NCI-H526 treated with DMSO at 0.1 percent for 48 hours (cell line): ENCODE measurements at regions not wholly inside any gene's neighbourhood (a gene's known extent, or its start where the extent isn't known, plus 50 kb on each side); places are given as distances from the start of the nearest gene placed in this dataset.

Experiments used
- DNase-seq: peaks from one replicate; lab custom pipeline; 2025; lab: John Stamatoyannopoulos, UW

DNA sequence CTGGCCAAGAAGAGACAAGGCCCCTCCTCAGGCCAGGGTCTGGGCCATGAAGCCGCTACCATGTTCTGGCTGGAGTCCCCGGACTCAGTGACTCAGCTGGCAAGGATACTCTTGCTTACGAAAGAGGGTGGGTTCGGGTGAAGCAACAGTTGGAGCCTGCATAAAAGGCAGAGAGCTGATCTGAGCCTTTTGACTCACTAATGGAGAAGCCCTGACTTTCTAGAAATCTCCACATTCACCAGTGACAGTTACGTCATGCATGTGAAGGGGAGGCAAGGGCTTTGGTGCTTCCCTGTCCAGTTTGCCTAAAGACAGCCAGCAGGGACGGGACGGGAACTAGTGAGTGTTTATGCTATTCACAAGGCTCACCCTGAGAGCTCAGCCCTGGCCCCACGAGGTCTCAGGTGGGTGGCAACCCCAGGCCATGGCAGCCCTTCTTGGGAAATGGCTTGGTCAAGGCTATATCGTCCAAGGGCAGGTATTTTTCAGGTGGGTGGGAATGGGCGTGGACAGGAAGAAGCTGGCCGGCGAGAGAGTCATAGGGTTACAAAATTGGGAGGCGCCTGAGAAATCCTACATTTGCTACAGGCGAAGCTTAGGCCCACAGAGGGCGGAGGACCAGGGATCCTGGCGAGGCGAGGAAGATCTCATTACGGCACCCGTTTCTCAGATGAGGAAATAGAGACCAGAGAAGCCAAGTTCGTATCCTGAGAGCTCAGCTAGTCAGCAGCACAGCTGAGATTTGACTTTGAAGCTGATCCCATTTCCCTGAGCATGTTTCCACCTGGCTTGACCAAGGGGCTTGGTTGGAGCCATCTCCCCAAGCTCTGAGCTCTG, 314.6 kb downstream of the BCL11B start:
- no peak for DNase-seq

DNA sequence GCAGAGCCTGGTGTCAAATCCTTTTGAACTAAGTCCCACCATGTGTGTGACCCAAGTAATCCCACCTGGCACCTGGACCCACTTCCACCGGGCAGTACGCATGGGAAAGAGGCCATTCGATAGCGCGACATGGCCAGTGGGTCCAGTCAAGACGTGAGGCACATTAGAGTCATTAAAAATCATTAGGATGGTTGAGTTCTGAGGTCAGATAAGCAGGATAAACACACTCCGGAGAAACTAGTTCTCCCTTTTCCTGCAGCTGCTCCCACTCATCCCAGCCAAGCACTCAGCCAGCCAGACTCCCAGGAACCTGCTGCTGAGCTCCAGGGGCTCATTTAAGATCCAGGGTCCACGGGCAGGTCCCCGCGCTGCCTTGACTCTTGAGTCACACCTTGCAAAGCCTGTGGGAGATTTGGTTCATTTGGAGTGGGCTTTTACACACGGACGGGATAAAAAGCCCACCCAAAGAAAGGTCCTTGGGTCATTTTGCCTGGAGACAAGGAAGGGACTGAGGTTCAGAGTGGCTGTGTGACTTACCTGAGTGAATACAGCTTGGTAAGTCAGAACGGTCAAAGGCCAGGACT, 313.9 kb downstream of the BCL11B start:
- no peak for DNase-seq

DNA sequence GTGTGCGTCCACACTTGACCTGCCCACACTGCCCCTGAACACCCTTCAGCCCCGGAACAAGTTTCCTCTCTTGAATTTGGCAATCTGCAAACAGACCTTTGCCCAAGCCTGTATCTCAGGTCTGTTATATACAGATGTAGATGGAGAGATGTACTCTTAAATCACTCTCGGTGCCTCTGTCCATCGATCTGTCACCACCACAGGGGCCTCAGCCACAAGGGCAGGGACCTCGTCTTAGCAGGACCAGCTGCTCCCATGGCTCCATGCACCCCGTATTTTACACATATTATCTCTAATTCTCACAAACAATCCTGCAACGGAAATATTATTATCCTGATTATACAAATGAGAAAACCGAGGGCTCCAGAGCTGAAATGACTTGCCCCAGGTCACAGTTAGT, 313.4 kb downstream of the BCL11B start:
- no peak for DNase-seq

DNA sequence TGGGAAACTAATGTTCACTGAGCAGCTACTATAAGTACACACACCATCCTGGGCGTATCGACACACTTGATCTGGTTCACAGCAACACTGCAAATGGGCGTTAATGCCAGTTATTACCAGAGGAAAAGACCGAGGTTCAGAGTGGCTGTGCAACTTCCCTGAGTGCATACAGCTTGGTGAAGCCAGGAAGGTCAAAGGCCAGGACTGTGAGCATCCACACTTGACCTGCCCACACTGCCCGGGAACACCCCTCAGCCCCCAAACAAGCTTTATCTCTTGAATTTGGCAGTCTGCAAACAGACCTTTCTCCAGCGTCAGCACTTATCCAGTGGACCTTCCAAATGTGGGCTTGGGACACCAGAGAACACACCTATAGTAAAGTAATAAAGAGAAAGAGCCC, 312.6 kb downstream of the BCL11B start:
- DNase-seq = no peak

DNA sequence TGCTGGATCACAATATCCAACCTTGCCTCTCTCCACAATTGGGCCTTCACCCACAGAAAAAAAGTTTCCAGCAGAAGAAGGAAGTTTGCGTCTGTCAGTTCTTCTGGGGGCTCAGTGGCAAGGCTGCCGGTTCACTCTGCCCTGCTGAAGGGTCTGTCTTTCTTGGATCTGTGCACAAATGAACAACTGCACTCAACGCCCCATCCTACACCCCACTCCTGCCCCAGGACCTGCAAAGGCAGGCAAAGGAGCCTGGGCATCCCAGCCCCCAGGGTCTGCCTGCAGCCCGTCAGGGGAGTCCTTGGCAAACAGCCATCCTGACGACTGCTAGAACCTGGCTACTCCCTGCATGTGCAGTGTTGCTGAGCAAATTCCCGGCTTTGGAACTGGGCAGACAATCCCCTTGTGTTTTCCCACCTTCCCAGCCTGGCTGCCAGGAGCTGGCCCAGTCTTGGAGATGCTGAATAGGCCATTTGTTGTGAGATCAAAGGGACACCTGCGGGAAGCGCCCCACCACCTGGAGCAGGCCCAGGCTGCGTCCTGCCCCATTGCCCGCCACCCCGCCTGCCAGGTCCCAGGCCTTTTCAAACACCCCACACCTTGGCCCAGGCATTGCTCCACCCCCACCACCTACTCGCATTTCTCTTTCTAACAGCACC, 311.9 kb downstream of the BCL11B start:
- no peak for DNase-seq

DNA sequence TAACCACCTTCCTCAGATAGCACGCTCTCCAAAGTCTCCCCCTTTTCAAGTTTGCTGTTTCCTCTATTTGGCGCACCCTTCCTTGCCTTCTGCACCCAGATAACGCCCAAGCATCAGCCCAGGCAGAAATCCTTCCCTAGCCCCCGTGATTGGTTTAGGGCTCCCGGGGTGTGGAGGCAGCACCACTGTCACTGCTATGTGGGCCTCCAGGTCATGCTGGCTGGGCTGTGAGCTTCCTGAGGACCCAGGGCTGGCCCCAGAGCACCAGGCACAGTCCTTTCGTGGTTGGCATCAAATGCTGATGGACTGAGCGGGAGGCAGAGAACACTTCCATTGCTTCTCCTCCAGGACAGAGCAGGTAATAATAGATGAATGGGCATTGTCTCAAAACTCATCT, 311.4 kb downstream of the BCL11B start:
- no peak for DNase-seq

DNA sequence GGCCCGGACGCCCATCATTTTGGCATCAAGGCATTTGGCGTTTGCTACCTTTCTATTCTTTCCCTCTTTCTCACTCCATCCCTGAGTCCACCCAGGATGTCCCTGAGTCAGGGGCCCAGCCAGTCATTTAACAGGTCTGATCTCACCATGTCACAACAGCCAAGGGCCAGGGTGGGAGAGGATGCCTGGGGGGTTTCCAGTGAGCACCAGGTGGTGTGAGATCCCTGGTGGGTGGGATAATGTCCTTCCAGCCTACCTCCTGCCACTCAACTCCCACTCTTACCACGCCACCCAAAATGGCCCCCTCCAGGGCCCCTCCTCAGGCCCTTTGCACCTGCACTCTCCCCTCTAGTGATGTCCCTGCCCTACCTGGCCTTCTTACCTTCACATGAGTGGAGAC, 310.8 kb downstream of the BCL11B start:
- no peak for DNase-seq

DNA sequence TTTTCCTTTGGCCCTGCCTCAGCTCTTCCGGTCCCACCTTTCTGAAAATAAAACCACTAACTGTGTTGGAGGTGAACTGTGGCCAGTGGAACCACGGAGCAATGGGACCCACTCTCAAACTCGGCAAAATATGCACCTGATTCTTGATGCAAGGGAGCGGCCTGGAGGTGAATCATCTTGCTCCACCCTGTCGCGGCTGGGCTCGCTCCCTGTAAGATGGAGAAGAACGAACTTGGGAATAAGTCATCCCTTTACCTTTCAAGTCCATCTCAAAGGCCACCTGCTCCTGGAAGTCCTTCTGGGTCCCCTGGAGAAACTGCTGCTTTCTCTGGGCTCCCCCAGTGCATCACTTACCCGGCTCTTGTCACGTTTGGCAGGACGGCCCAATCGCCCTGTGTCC, 309.9 kb downstream of the BCL11B start:
- no peak for DNase-seq

DNA sequence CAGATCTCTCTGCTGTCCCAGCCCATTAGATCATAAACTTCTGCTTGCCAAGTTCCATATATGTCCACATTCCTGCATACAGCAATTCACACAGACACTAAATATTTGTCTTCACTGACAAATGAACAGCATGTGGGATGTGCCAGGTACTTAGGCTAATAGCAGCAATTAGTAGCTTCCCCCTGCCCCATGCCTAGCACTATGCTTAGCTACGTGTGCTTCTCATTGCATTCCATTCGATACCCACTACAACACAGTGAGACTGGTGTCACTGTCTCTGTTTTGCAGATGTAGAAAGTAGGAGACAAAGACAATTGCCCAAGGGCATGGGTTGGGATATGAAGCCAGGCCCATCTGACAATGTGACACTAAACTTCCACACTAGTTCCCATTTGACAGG, 308.4 kb downstream of the BCL11B start:
- no peak for DNase-seq

DNA sequence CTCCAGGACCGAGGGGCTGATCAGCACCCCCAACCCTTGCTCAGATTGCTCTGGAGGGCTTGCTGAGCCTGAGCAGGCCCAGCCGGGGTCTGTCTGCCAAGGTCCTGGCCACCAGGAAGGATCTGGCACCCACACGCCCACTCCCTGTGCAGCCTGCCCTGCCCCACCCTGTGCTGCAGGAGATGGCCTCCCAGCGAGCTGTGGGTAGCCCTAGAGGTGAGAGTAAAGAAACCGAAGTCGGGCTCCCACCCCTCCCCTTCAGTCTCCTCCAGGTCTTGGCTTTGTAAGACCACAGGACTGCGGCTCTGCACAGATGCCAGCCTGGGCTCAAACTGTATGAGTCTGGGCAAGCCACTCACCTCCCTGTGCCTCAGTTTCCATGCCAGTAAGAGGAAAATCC, 307.8 kb downstream of the BCL11B start:
- DNase-seq = no peak

DNA sequence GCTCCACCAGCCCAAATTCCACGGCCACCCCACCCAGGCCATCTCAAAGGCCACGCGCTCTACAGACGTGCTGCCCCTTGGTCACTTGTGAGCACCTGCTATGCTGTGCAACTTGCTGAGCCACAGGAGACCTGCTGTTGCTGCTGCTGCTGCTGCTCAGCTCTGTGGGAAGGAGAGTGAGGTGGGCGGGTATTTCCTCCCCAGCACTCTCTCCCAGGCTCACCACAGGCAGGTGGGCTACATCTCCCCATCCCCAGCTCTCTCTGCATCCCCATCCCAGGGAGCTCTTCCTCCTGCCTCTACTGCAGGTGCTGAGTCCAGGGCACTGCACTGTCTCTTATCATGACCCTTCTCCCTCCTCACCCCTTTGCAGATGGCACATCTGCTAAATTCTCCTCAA, 306.9 kb downstream of the BCL11B start:
- DNase-seq = no peak

DNA sequence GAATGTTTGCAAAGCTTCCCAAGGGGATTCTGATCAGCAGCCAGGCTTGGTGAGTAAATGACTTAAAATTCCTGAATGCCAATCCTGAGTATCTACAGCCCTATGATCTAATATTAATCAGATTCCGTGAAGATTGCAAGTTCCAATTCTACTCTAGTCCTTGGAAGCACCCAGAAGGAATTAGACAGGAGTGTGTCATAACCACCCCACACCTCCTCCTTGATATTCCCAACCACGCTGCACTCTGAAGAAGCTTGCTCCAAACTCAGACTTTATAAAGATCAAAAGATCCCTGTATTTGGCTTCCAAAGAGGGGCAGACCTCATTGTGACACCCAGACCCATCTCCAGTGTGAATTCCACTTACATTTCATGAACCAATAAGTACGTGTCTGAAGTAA, 306.0 kb downstream of the BCL11B start:
- DNase-seq = no peak

DNA sequence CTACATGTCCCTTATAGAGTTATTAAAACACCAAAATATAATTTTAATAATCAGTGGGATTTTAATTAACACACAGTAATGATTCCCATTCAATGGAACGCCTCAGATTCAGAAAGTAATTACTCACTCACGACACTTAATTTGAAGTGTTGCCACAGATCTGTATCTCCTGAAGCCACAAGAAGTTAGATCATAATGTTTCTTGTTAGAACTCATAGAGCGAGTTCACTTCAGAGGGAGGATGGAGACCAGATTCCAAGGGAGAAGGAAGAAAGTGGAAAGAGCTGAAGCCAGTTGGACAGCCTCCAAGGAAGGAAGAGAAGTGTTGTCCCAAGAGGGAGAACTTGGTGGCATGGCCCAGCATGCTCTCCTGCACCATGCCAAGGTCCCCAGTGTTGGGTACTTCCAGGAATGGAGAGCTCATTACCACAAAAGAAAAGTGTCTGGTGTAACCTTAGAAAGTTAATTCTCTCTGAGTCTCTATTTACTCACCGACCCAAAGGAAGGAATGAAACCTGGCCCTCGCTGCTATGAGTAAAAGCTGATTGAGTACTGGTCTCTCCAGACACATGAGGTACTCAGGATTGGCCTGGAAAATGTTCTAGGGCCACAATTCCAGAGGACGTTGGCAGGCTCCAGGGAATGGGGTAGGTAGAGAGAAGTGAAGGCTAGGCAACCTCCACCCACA, 305.4 kb downstream of the BCL11B start:
- DNase-seq = no peak

DNA sequence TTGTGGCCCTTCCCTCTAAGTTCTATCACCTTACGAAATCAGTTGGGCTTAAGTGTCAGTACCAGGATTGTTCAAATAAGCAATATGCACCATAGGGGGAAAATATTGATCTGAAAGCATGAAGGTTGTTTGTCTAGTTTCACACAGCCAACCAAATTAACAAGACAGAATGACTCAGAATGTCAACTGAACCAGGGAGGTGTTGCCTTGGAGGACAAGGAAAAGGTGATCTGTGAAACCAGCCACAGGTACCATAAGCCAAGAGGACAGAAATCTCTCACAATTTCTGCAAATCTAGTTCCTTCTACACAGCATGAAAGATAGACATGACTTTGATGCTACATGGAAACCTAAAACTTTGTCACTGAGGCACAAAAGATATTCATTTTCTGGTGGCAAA, 297.9 kb downstream of the BCL11B start:
- no peak for DNase-seq

DNA sequence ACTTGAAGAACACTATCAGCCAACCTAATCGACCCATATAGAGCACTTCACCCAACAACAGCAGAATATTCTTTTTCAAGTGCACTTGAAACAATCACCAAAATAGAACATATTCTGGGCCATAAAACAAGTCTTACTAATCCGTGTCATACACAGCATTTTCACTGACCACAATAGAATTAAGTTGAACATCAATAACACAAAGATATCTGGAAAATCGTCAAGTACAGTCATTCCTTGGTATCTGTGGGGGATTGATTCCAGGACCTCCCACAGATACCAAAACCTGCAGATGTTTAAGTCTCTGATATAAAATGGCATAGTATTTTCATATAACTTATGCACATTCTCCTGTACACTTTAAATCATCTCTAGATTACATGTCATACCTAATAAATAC, 295.7 kb downstream of the BCL11B start:
- no peak for DNase-seq

DNA sequence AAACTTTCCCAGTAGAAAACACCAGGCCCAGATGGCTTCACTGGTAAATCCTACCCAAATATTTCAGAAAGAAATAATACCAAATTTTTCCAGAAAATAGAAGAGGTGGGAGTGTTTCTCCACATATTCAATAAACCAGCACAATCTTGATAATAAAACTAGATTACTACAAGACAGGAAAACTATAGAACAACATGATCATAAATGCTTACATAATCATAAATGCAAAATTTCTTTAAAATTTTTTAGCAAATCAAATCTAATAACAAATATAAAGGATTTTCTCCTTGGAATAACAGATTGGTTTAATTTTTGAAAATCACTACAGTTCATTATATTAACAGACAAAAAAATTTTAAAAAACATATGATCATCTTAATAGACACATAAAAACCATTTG, 294.5 kb downstream of the BCL11B start:
- DNase-seq = no peak

DNA sequence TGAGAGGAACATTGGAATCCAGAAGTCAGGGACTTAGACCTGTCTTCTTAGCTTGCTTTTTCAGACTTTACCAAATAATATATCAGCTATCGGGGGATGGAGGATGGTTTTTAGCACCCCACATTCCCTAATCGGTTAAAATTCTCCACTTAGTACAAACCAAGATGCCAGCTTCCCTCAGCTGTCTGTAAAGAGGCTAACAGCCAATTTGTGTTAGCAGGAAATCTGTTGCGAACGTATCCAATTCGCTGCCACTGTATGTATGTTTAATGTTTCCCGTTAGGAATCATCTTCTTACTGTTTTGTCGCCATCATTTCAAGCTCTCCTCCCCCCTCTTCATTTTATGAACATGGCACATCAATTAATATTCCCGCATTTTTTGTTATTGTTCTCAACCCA, 289.0 kb downstream of the BCL11B start:
- DNase-seq = no peak

DNA sequence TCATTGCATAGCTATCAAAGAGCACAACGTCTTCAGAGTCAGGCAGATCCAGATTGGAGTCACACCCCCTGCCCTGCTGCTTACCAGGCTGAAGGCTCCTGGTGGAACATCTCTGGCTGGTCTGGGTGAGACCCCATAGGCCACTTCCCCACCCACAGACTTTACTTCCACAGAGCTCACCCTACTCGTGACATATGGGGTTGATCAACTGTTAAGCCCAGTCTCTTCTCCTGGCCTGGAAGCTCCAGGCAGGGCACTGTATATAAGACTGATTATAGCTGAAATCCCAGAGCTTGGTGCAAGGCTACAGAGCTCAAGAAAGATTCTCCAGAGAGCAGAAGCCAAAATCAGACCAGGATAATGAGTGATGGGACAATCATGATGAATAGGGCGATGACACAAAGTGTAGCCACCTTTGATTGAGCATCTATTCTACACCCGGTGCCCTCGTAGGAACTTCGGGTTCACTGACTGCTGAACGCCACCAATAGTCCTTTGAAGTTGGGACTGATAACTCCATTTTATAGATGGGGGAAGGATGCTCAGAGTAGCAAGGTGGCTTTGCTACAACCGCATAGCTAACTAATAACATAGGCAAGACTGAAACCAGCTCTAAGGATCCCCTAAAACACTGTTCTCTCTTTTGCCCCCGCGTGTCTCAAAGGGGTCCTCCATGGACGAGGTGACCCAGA, 287.8 kb downstream of the BCL11B start:
- DNase-seq = no peak

DNA sequence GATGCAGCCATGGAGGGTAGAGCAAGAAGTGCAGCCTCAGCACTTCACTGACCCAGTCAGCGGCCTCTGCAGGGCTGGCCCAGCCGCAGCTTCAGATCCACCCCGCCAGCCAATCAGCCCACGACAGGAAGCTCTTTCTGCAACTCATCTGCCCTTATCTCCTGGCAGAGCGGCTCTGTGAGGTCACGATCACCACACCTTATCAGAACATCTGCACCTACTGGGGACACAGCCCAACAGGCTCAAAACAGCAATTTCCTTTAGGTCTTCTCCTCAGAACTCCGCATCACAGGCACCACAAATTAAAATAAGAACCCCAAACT, 287.3 kb downstream of the BCL11B start:
- no peak for DNase-seq

DNA sequence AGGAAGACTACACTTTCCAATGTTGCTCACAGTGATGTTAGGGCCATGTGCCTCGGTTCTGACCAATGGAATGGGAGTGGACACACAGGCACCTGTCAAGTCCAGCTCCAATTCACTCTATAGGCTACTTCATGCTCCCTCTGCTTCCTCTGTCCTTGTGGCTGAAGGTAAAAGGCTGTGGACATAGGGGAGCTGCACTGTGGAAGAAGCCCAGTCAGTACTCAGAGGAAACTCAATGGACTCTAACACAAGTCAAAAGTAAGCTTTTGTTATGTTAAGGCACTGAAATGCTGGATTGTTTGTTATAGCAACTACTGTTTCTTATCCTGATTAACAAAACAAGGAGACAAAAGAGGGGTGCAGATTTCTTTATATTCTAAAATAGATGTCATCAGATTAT, 278.2 kb downstream of the BCL11B start:
- no peak for DNase-seq

DNA sequence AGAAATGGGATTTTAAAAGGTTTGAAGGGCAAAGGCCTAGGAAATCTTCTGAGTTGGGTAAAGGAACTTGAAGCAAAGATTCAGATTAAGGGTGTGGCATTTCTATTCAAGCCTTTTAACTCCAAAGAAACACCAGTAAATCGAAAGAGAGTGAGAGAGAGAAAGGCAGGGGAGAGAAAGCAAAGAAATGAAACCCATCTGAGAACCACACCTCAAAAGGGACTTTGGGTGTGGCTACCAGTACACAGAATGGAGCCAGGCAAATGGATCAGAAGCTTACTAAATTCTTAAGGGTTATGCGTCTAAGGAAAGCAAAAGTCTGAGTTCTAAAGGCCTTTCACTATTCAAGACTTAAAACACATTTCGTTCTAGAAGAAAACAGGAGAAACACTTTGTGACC, 277.4 kb downstream of the BCL11B start:
- DNase-seq = no peak

DNA sequence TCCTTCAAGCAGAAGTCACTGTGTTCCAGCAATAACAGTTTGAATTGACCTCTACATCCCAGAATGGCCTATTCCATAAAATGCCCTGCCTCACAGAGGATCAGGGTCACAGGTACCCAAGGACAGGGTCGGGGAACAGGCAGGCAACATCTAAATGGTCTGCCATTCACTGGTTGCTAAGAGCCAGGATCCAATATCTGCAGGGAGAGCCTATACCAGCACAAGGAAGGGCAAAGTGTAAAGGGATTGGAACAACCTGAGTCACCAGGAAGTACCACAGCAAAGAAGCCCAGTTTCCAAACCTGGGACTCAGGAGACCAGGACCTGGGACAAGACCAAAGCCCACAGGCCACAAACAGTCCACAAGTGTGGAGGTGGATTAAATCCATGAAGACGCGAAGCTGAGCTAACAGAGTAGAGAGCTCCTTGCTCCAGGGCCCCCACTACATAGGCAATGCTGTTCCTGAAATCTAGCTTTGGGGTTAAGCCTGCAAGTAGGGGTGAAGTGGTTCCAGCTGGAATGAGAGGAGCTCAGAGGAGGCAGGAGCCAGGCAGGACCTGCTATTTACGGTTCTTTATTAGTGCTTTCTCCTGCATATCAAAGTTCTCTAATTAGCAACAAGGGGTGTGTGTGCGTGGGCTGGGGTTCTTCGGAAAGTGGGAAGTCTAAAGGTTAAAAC, 274.3 kb downstream of the BCL11B start:
- DNase-seq = no peak
